Peyer's patch (tissue), 4 donors: ENCODE measurements at regions not wholly inside any gene's neighbourhood (a gene's known extent, or its start where the extent isn't known, plus 50 kb on each side); places are given as distances from the start of the nearest gene placed in this dataset.

Experiments
- DNase-seq, 3 donors: peaks; one replicate each; pipeline ENCODE4 v3.0.0-alpha.2; 2017 to 2019
- H3K27ac ChIP-seq, 4 donors: fragments of 200-600 bp; sonication (generic); one replicate each; pipeline ENCODE4 v1.5.1; 2016 to 2019
- H3K27me3 ChIP-seq, 2 donors: fragments of 200-600 bp; sonication (generic); one replicate each; pipeline ENCODE4 v1.5.1; 2019
- H3K36me3 ChIP-seq, 3 donors: fragments of 200-600 bp; sonication (generic); one replicate each; pipeline ENCODE4 v1.5.1; 2016 to 2019
- H3K4me1 ChIP-seq, 4 donors: fragments of 200-600 bp; sonication (generic); one replicate each; pipeline ENCODE4 v1.5.1; 2016 to 2019
- H3K4me3 ChIP-seq, 4 donors: fragments of 200-600 bp; sonication (generic); 1 replicate in 3 of 4; 2 replicates in 1 of 4; pipeline ENCODE4 v1.5.1; 2016 to 2019; ENCODE audit warnings: mild to moderate bottlenecking in 1 of 4
- H3K9me3 ChIP-seq, 4 donors: fragments of 200-600 bp; sonication (generic); one replicate each; pipeline ENCODE4 v1.5.1; 2016 to 2019; ENCODE audit warnings: mild to moderate bottlenecking in 1 of 4
- POLR2A ChIP-seq, 2 donors: fragments of 450-650 bp; IDR thresholded peaks; one replicate each; pipeline ENCODE4 v1.5.1; 2017; ENCODE audit warnings: antibody characterized with exemption in 2 of 2, mild to moderate bottlenecking in 2 of 2, moderate library complexity in 2 of 2
- TF ChIP-seq, protein P1 (sequence below), 6 experiments: fragments of 450-650 bp in 4 of 6; fragments of 200-600 bp in 2 of 6; sonication (generic) in 1 of 6; IDR thresholded peaks; one replicate each; pipeline ENCODE4 v1.5.1; 2017 to 2019; ENCODE audit warnings: antibody characterized with exemption in 6 of 6, mild to moderate bottlenecking in 3 of 6, moderate library complexity in 1 of 6

DNA sequence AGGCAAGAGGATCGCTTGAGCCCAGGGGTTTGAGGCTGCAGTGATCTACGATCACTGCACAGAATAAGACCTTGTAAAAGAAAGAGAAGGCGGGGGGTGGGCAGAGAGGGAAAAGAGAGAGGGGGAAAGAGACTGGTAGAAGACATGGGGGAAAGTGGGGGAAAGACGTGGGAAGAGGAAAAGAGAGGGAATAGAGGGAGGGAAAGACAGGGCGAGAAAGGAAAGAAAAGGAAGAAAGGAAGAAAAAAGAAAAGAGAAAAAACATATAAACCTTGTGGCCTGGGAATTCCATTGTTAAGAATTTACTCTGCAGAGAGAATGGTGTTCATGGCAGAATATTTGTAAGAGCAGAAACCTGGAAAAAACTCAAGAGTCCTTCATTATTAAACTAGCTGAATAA lies 120.4 kb downstream of the RMI2 start:
- TF ChIP-seq, protein P1, sequence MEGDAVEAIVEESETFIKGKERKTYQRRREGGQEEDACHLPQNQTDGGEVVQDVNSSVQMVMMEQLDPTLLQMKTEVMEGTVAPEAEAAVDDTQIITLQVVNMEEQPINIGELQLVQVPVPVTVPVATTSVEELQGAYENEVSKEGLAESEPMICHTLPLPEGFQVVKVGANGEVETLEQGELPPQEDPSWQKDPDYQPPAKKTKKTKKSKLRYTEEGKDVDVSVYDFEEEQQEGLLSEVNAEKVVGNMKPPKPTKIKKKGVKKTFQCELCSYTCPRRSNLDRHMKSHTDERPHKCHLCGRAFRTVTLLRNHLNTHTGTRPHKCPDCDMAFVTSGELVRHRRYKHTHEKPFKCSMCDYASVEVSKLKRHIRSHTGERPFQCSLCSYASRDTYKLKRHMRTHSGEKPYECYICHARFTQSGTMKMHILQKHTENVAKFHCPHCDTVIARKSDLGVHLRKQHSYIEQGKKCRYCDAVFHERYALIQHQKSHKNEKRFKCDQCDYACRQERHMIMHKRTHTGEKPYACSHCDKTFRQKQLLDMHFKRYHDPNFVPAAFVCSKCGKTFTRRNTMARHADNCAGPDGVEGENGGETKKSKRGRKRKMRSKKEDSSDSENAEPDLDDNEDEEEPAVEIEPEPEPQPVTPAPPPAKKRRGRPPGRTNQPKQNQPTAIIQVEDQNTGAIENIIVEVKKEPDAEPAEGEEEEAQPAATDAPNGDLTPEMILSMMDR (IDR thresholded peaks at IDR 0.05), result no peak
- TF ChIP-seq POLR2A (IDR thresholded peaks at IDR 0.05), result no peak
- no peak overlapping the region for H3K4me3 ChIP-seq

GRCh38 chr16:11470676-11471415 lies 115.9 kb downstream of the LITAF start:
- Histone ChIP-seq H3K4me1 (no peaks in the 10 kb centered on the region), H3K27me3 (no peaks in the 10 kb centered on the region), H3K27ac (no peak overlapping the region), H3K36me3 (no peaks in the 10 kb centered on the region), H3K4me3 (no peak overlapping the region), H3K9me3 (no peaks in the 10 kb centered on the region)
- DNase-seq, result no peak
- TF ChIP-seq, protein P1 (IDR thresholded peaks at IDR 0.05), result no peak
- TF ChIP-seq POLR2A (IDR thresholded peaks at IDR 0.05), result no peak

More for the DNA sequence above, 120.4 kb downstream of the RMI2 start:
- Histone ChIP-seq H3K4me1 (no peaks in the 10 kb centered on the region), H3K27ac (no peak overlapping the region), H3K36me3 (no peaks in the 10 kb centered on the region), H3K27me3 (no peaks in the 10 kb centered on the region), H3K9me3 (no peaks in the 10 kb centered on the region)
- no peak for DNase-seq

GRCh38 chr16:11471548-11471947 lies 115.2 kb downstream of the LITAF start:
- TF ChIP-seq, protein P1 (IDR thresholded peaks at IDR 0.05), result no peak
- TF ChIP-seq POLR2A (IDR thresholded peaks at IDR 0.05), result no peak
- Histone ChIP-seq H3K9me3 (no peaks in the 10 kb centered on the region), H3K36me3 (no peaks in the 10 kb centered on the region), H3K27me3 (no peaks in the 10 kb centered on the region), H3K4me3 (no peak overlapping the region), H3K27ac (no peak overlapping the region), H3K4me1 (no peaks in the 10 kb centered on the region)
- DNase-seq, result no peak

DNA sequence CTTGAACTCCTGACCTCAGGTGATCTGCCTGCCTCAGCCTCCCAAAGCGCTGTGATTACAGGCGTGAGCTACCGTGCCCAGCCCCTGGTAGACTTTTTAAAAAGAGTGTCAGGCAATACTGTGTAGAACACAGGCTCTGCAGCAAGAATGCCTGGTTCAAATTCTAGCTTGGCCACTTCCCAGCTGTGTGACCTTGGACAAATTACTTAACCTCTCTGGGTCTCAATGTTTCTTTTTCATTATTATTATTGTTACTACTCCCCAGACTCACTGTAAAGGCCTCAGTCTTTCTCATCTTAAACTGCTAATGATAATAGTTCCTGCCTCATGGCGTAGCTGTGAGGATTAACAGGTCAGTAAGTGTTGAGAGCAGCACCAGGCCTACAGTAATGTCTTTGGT lies 114.3 kb downstream of the LITAF start:
- no peak overlapping the region for H3K27ac ChIP-seq
- no peak for DNase-seq
- H3K9me3 ChIP-seq, result no peaks in the 10 kb centered on the region
- H3K36me3 ChIP-seq, result no peaks in the 10 kb centered on the region
- H3K4me1 ChIP-seq, result no peaks in the 10 kb centered on the region
- TF ChIP-seq, protein P1 (IDR thresholded peaks at IDR 0.05), result no peak
- no peak for TF ChIP-seq POLR2A (IDR thresholded peaks at IDR 0.05)
- no peak overlapping the region for H3K4me3 ChIP-seq
- H3K27me3 ChIP-seq, result no peaks in the 10 kb centered on the region

DNA sequence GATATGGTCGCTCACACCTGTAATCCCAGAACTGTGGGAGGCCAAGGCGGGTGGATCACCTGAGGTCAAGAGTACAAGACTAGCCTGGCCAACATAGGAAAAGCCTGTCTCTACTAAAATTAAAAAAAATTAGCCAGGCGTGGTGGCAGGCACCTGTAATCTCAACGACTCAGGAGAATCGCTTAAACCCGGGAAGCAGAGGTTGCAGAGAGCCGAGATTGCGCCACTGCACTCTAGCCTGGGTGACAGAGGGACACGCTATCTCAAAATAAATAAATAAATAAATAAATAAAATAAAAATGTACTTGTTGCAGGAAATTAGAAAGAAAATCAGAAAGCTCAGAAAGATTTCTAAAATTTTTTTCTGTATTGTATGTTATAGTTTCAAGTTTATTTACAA lies 113.9 kb downstream of the LITAF start:
- Histone ChIP-seq H3K27me3 (no peaks in the 10 kb centered on the region), H3K27ac (no peak overlapping the region), H3K36me3 (no peaks in the 10 kb centered on the region), H3K9me3 (no peaks in the 10 kb centered on the region), H3K4me1 (no peaks in the 10 kb centered on the region), H3K4me3 (no peak overlapping the region)
- no peak for DNase-seq
- TF ChIP-seq, protein P1 (IDR thresholded peaks at IDR 0.05), result no peak
- TF ChIP-seq POLR2A (IDR thresholded peaks at IDR 0.05), result no peak
